Uterus (tissue), 3 donors: ENCODE measurements at regions not wholly inside any gene's neighbourhood (a gene's known extent, or its start where the extent isn't known, plus 50 kb on each side); places are given as distances from the start of the nearest gene placed in this dataset.

Experiments
- DNase-seq, 2 donors: peaks; one replicate each; pipeline ENCODE4 v3.0.0-alpha.2; 2019 to 2020
- H3K27ac ChIP-seq, 2 donors: fragments of 200-600 bp; sonication (generic); 1 replicate in 1 of 2; 2 replicates in 1 of 2; pipeline ENCODE4 v1.5.1; 2016 to 2018
- H3K27me3 ChIP-seq, 2 donors: fragments of 200-600 bp; sonication (generic); one replicate each; pipeline ENCODE4 v1.5.1; 2018 to 2019; ENCODE audit warnings: control low read depth in 1 of 2
- H3K36me3 ChIP-seq, 2 donors: fragments of 200-600 bp; sonication (generic); one replicate each; pipeline ENCODE4 v1.5.1; 2019; ENCODE audit warnings: control low read depth in 1 of 2
- H3K4me1 ChIP-seq, 2 donors: fragments of 200-600 bp; sonication (generic); one replicate each; pipeline ENCODE4 v1.5.1; 2018 to 2019; ENCODE audit warnings: control low read depth in 1 of 2
- H3K4me3 ChIP-seq, 2 donors: fragments of 200-600 bp; sonication (generic); 1 replicate in 1 of 2; 2 replicates in 1 of 2; pipeline ENCODE4 v1.5.1; 2018 to 2019; ENCODE audit warnings: mild to moderate bottlenecking in 1 of 2
- H3K9me3 ChIP-seq, 2 donors: fragments of 200-600 bp; sonication (generic); one replicate each; pipeline ENCODE4 v1.5.1; 2019; ENCODE audit warnings: control low read depth in 1 of 2
- CTCF ChIP-seq, 4 experiments: fragments of 200-600 bp in 2 of 4; fragments of 450-650 bp in 2 of 4; sonication (generic) in 2 of 4; IDR thresholded peaks; one replicate each; pipeline ENCODE4 v1.5.1; 2016 to 2019; ENCODE audit warnings: antibody characterized with exemption in 4 of 4, mild to moderate bottlenecking in 2 of 4, moderate library complexity in 1 of 4
- POLR2A ChIP-seq, 2 donors: fragments of 450-650 bp; IDR thresholded peaks; one replicate each; pipeline ENCODE4 v1.6.1; 2016; ENCODE audit warnings: antibody characterized with exemption in 2 of 2, mild to moderate bottlenecking in 1 of 2, moderate library complexity in 1 of 2
- intact Hi-C: fragments of 100-400 bp; cut with DNase I; formaldehyde crosslinking; loops from one replicate; pipeline ENCODE4 v1.15.1; 2023; ENCODE audit warnings: low total_unique reads
- donor health status: DM: yes; HTN: yes; CAD: no.

- DNase-seq: no peak
- Histone ChIP-seq H3K4me1 (no peaks in the 10 kb centered on the region), H3K27ac (no peak overlapping the region), H3K27me3 (no peaks in the 10 kb centered on the region), H3K36me3 (no peaks in the 10 kb centered on the region), H3K9me3 (no peaks in the 10 kb centered on the region), H3K4me3 (no peak overlapping the region)
- intact Hi-C loops: no loop called here
- TF ChIP-seq POLR2A (IDR thresholded peaks at IDR 0.05): no peak
Measured at GRCh38 chr19:32268381-32268780, 77.0 kb upstream of the ZNF507 start.

GRCh38 chr19:32269831-32270230, 75.6 kb upstream of the ZNF507 start:
- no peak for TF ChIP-seq POLR2A (IDR thresholded peaks at IDR 0.05)
- no peak for TF ChIP-seq CTCF (IDR thresholded peaks at IDR 0.05)
- H3K36me3 ChIP-seq: no peaks in the 10 kb centered on the region
- H3K27me3 ChIP-seq: no peaks in the 10 kb centered on the region
- H3K27ac ChIP-seq: no peak overlapping the region
- intact Hi-C loops: no loop called here
- H3K9me3 ChIP-seq: no peaks in the 10 kb centered on the region
- H3K4me3 ChIP-seq: no peak overlapping the region
- no peak for DNase-seq
- no peaks in the 10 kb centered on the region for H3K4me1 ChIP-seq

- Histone ChIP-seq H3K9me3 (no peaks in the 10 kb centered on the region), H3K4me1 (no peaks in the 10 kb centered on the region), H3K27ac (no peak overlapping the region), H3K36me3 (no peaks in the 10 kb centered on the region), H3K4me3 (no peak overlapping the region), H3K27me3 (peaks cover 0 to 3% of the 10 kb centered on the region in 2 donors)
- no peak for TF ChIP-seq POLR2A (IDR thresholded peaks at IDR 0.05)
- TF ChIP-seq CTCF (IDR thresholded peaks at IDR 0.05): no peak
- intact Hi-C loops: no loop called here
- no peak for DNase-seq
Measured at GRCh38 chr19:32273483-32273882, 71.9 kb upstream of the ZNF507 start.

GRCh38 chr19:32287086-32287485, 58.3 kb upstream of the ZNF507 start:
- intact Hi-C loops: loop anchor here (1.0 kb wide), 1 partner anchor 30 kb away; no protein-coding TSS in a partner anchor
- no peaks in the 10 kb centered on the region for H3K9me3 ChIP-seq
- no peaks in the 10 kb centered on the region for H3K27me3 ChIP-seq
- no peak for TF ChIP-seq POLR2A (IDR thresholded peaks at IDR 0.05)
- no peak for TF ChIP-seq CTCF (IDR thresholded peaks at IDR 0.05)
- no peak for DNase-seq
- H3K4me1 ChIP-seq: peaks cover 0 to 3% of the 10 kb centered on the region in 2 donors
- no peaks in the 10 kb centered on the region for H3K36me3 ChIP-seq
- H3K27ac ChIP-seq: peak overlapping the region in 1 of 2 donors; percentile 10
- no peak overlapping the region for H3K4me3 ChIP-seq

GRCh38 chr19:32287811-32288227, 57.6 kb upstream of the ZNF507 start:
- DNase-seq: peak; percentile 62 to 66
- intact Hi-C loops: loop anchor here (1.0 kb wide), 1 partner anchor 31 kb away; no protein-coding TSS in a partner anchor
- peaks cover 0 to 3% of the 10 kb centered on the region in 2 donors for H3K4me1 ChIP-seq
- no peak overlapping the region for H3K4me3 ChIP-seq
- H3K36me3 ChIP-seq: no peaks in the 10 kb centered on the region
- TF ChIP-seq CTCF (IDR thresholded peaks at IDR 0.05) (peak; percentile 31 to 61 (median 40)), POLR2A (IDR thresholded peaks at IDR 0.05) (no peak)
- H3K27ac ChIP-seq: peak overlapping the region in 1 of 2 donors; percentile 10
- no peaks in the 10 kb centered on the region for H3K9me3 ChIP-seq
- no peaks in the 10 kb centered on the region for H3K27me3 ChIP-seq
